Stimulated activated CD4-positive, alpha-beta T cell treated with anti-CD3 and anti-CD28 coated beads, Interleukin-12 subunit alpha, Interleukin-12 subunit beta, amount 100 ng/mL, for 24 hours (primary cell): ENCODE measurements at regions not wholly inside any gene's neighbourhood (a gene's known extent, or its start where the extent isn't known, plus 50 kb on each side); places are given as distances from the start of the nearest gene placed in this dataset.

Source experiments
- DNase-seq, 2 experiments: peaks; one replicate each; pipeline ENCODE4 v3.0.0-alpha.2; 2020; ENCODE audit warnings: low read depth in 2 of 2

GRCh38 chr10:78319841-78320240 is 286.2 kb downstream of the RPS24 start:
- no peak for DNase-seq

GRCh38 chr10:78320506-78320905 is 286.8 kb downstream of the RPS24 start:
- no peak for DNase-seq

GRCh38 chr10:78321000-78321399 is 287.3 kb downstream of the RPS24 start:
- no peak for DNase-seq

- no peak for DNase-seq
Measured at GRCh38 chr10:78321500-78321899, 287.8 kb downstream of the RPS24 start.

- no peak for DNase-seq
Measured at GRCh38 chr10:78326372-78326771, 292.7 kb downstream of the RPS24 start.

GRCh38 chr10:78327778-78328591 is 294.3 kb downstream of the RPS24 start:
- DNase-seq, result no peak

GRCh38 chr10:78328592-78329404 is 295.1 kb downstream of the RPS24 start:
- no peak for DNase-seq

GRCh38 chr10:78330884-78331283 is 297.2 kb downstream of the RPS24 start:
- no peak for DNase-seq

GRCh38 chr10:78331391-78331922 is 297.8 kb downstream of the RPS24 start:
- DNase-seq, result no peak

GRCh38 chr10:78332012-78332411 is 298.3 kb downstream of the RPS24 start:
- DNase-seq, result no peak

- no peak for DNase-seq
Measured at GRCh38 chr10:78332657-78333056, 299.0 kb downstream of the RPS24 start.

GRCh38 chr10:78333362-78334143 is 299.9 kb downstream of the RPS24 start:
- no peak for DNase-seq

- DNase-seq, result no peak
Measured at GRCh38 chr10:78335371-78335690, 301.7 kb downstream of the RPS24 start.

- no peak for DNase-seq
Measured at GRCh38 chr10:78335691-78336401, 302.2 kb downstream of the RPS24 start.

GRCh38 chr10:78336402-78336791 is 302.7 kb downstream of the RPS24 start:
- no peak for DNase-seq

GRCh38 chr10:78337016-78337415 is 303.4 kb downstream of the RPS24 start:
- no peak for DNase-seq

GRCh38 chr10:78337646-78338391 is 304.2 kb downstream of the RPS24 start:
- no peak for DNase-seq

- no peak for DNase-seq
Measured at GRCh38 chr10:78338717-78339116, 305.1 kb downstream of the RPS24 start.

GRCh38 chr10:78339251-78339650 is 305.6 kb downstream of the RPS24 start:
- no peak for DNase-seq

GRCh38 chr10:78341953-78342614 is 308.4 kb downstream of the RPS24 start:
- no peak for DNase-seq
